Calu3 (cell line): ENCODE measurements at regions not wholly inside any gene's neighbourhood (a gene's known extent, or its start where the extent isn't known, plus 50 kb on each side); places are given as distances from the start of the nearest gene placed in this dataset.

ENCODE experiments used
- BruUV-seq: library from RNA; stranded (reverse); fragments of 400-500 nt; replicated peaks from 2 replicates; lab custom pipeline; 2021; lab: Mats Ljungman, UMichigan
- CTCF ChIA-PET: fragments of 300-600 bp; sonication (Branson Sonifier 250); formaldehyde crosslinking; loops from one replicate; lab custom pipeline; 2022; ENCODE audit warnings: antibody characterized with exemption; lab: Charles Lee
- DNase-seq: peaks from one replicate; pipeline ENCODE4 v3.0.0; 2022
- H3K27ac Mint-ChIP-seq: one replicate; pipeline ENCODE4 v1.8.0; 2022; ENCODE audit warnings: mixed read lengths; ENCODE audit not compliant: unreplicated experiment
- H3K27me3 Mint-ChIP-seq: one replicate; pipeline ENCODE4 v1.8.0; 2022; ENCODE audit warnings: mixed read lengths; ENCODE audit not compliant: unreplicated experiment
- H3K36me3 Mint-ChIP-seq: one replicate; pipeline ENCODE4 v1.8.0; 2022; ENCODE audit warnings: mild to moderate bottlenecking, moderate library complexity, mixed read lengths; ENCODE audit not compliant: insufficient read depth, unreplicated experiment
- H3K4me1 Mint-ChIP-seq: one replicate; pipeline ENCODE4 v1.8.0; 2022; ENCODE audit warnings: mild to moderate bottlenecking, low read depth, mixed read lengths; ENCODE audit not compliant: unreplicated experiment
- H3K4me3 Mint-ChIP-seq: one replicate; pipeline ENCODE4 v1.8.0; 2022; ENCODE audit warnings: mild to moderate bottlenecking, low read depth, moderate library complexity, mixed read lengths; ENCODE audit not compliant: unreplicated experiment
- H3K9me3 Mint-ChIP-seq: one replicate; pipeline ENCODE4 v1.8.0; 2022; ENCODE audit warnings: low read depth, mixed read lengths; ENCODE audit not compliant: unreplicated experiment
- CTCF ChIP-seq: fragments of 200-600 bp; IDR thresholded peaks from one replicate; pipeline ENCODE4 v1.8.0; 2022; ENCODE audit warnings: antibody characterized with exemption; ENCODE audit not compliant: unreplicated experiment
- intact Hi-C: fragments of 100-400 bp; cut with micrococcal nuclease; formaldehyde crosslinking; loops from one replicate; pipeline ENCODE4 v1.10.0; 2022; ENCODE audit not compliant: unreplicated experiment

GRCh38 chr11:131073167-131073566, 156.9 kb upstream of the SNX19 start:
- CTCF ChIA-PET = no interaction called here
- Mint-ChIP-seq H3K4me3 (no peak overlapping the region), H3K27me3 (peaks cover 16% of the 10 kb centered on the region), H3K27ac (no peak overlapping the region), H3K4me1 (no peaks in the 10 kb centered on the region), H3K36me3 (no peaks in the 10 kb centered on the region), H3K9me3 (peaks cover 2% of the 10 kb centered on the region)
- no peak for TF ChIP-seq CTCF
- BruUV-seq = no TSS peak
- intact Hi-C loops = no loop called here
- DNase-seq = no peak

- peaks cover 16% of the 10 kb centered on the region for H3K27me3 Mint-ChIP-seq
- no peaks in the 10 kb centered on the region for H3K4me1 Mint-ChIP-seq
- no peak overlapping the region for H3K4me3 Mint-ChIP-seq
- H3K36me3 Mint-ChIP-seq = no peaks in the 10 kb centered on the region
- peaks cover 2% of the 10 kb centered on the region for H3K9me3 Mint-ChIP-seq
- intact Hi-C loops = no loop called here
- no peak for TF ChIP-seq CTCF
- DNase-seq = no peak
- H3K27ac Mint-ChIP-seq = no peak overlapping the region
- no TSS peak for BruUV-seq
- CTCF ChIA-PET = no interaction called here
Observed at GRCh38 chr11:131074573-131074972, 158.3 kb upstream of the SNX19 start.

GRCh38 chr11:131077340-131077739, 161.1 kb upstream of the SNX19 start:
- no peak for DNase-seq
- H3K27ac Mint-ChIP-seq = no peak overlapping the region

GRCh38 chr11:131079036-131079435, 162.8 kb upstream of the SNX19 start:
- TF ChIP-seq CTCF = no peak
- intact Hi-C loops = no loop called here
- H3K4me1 Mint-ChIP-seq = no peaks in the 10 kb centered on the region
- H3K27ac Mint-ChIP-seq = no peak overlapping the region
- no peak for DNase-seq
- CTCF ChIA-PET = no interaction called here
- no peak overlapping the region for H3K4me3 Mint-ChIP-seq
- peaks cover 2% of the 10 kb centered on the region for H3K9me3 Mint-ChIP-seq
- peaks cover 16% of the 10 kb centered on the region for H3K27me3 Mint-ChIP-seq
- no peaks in the 10 kb centered on the region for H3K36me3 Mint-ChIP-seq
- BruUV-seq = no TSS peak

More at GRCh38 chr11:131077340-131077739, 161.1 kb upstream of the SNX19 start:
- no peak overlapping the region for H3K4me3 Mint-ChIP-seq
- H3K9me3 Mint-ChIP-seq = peaks cover 2% of the 10 kb centered on the region
- CTCF ChIA-PET = no interaction called here
- H3K36me3 Mint-ChIP-seq = no peaks in the 10 kb centered on the region
- no TSS peak for BruUV-seq
- TF ChIP-seq CTCF = no peak
- no peaks in the 10 kb centered on the region for H3K4me1 Mint-ChIP-seq
- H3K27me3 Mint-ChIP-seq = peaks cover 16% of the 10 kb centered on the region
- intact Hi-C loops = no loop called here
